GM21717 (cell line): ENCODE measurements at regions not wholly inside any gene's neighbourhood (a gene's known extent, or its start where the extent isn't known, plus 50 kb on each side); places are given as distances from the start of the nearest gene placed in this dataset.
"Not testable (repeated sequence)": the region's sequence is repeated elsewhere in the genome, so short reads cannot be mapped to it uniquely, and the experiment has no call there.

ENCODE experiments used
- ATAC-seq: cut with Tn5 transposase; IDR thresholded peaks from one replicate; pipeline ENCODE4 v1.9.1; 2021; ENCODE audit warnings: mild to moderate bottlenecking, moderate library complexity; ENCODE audit not compliant: unreplicated experiment

- ATAC-seq, result no peak
Measured at GRCh38 chr3:165521131-165521871, 315.9 kb downstream of the BCHE start.

- no peak for ATAC-seq
Measured at GRCh38 chr3:165519687-165520086, 317.5 kb downstream of the BCHE start.

- ATAC-seq, result no peak
Measured at GRCh38 chr3:165518346-165518745, 318.9 kb downstream of the BCHE start.

DNA sequence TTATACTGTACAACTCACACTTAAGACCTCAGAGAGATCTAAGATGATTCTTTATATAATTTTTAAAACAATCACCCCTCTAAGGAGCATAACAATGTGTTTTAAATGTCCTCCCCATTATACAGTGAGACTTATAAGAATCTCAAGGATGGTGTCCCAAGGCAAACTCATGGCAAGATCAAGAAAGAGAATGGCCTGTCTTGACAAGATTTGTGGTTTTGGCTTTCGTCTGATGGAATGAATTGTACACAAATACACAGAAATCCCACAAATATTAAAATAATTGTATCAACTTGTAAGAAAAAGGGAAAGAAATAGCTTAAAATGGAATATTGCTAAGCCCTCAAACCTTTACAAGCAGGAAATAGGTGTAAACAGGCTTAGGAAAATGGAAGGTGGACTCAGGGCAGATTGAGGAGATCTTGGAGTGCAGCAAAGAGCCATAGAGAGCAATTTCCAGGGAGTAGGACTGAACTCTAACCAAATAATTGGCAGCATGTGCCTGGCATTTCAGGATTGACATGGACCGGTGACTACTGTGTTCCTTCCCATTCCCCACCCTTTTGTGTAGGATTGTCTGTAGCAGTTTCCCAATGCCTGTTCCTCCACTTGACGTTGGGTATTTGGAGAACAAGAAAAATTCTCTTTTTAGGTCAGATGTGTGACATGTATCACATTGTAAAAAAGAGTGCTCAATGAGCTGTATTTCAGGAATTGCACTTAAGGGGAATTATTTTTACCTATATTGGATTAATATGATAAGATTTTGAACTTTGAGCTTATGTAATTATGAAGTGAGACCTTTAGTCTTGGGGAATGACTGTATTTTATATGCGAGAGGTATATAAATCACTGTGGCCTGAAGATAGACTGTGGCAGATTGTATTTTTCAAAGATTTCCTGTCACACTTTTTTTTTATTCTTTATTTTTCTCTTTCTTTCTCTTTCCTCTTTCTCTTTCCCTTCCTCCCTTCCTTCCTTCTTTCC, 317.8 kb upstream of the SLITRK3 start:
- ATAC-seq, result no peak

DNA sequence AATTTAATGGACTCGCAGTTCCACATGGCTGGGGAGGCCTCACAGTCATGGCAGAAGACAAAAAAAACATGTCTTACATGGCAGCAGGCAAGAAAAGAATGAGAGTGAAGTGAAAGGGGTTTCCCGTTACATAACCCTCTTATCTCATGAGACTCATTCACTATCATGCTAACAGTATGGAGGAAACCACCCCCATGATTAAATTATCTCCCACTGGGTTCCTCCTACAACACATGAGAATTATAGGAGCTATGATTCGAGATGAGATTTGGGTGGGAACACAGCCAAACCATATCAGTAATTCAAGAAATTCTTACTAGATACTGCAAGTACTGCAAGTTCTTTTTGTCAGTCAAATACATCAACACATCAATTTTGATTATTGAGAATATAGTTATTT, 311.4 kb upstream of the SLITRK3 start:
- no peak for ATAC-seq

DNA sequence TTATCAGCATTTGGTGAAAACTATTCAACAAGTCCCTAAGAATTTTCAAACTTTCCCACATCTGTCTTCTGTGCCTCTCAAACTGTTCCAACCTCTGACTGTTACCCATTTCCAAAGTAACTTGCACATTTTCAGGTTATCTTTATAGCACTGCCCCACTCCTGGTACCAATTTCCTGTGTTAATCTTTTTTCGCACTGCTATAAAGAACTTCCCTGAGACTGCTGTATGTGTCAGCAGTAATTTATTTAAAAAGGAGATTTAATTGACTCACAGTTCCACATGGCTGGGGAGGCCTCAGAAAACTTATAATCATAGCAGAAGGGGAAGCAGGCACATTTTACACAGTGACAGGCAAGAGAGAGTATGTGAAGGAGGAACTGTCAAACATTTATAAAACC, 310.9 kb upstream of the SLITRK3 start:
- no peak for ATAC-seq

GRCh38 chr3:165505657-165506056, 309.5 kb upstream of the SLITRK3 start:
- no peak for ATAC-seq

DNA sequence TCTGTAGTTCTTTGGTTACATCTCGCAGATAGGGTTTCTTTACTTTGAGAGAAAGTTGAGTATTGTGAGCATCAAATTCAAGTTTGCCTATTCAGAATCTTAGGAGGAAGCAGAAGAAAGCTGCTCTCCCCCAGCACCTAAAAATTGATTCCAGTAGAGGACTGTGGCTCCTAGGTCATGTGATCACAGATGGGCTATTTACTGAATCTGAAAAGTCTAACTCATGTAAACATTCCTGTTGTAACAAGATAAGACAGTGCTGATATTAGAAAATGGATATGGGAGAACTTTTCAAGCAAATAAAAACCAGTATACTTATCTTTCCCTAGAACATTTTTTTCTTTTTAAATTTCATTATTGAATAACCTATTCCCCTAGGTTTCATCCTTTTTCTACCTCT, 308.4 kb upstream of the SLITRK3 start:
- ATAC-seq, result no peak

GRCh38 chr3:165503825-165504224, 307.6 kb upstream of the SLITRK3 start:
- no peak for ATAC-seq

GRCh38 chr3:165503346-165503745, 307.2 kb upstream of the SLITRK3 start:
- no peak for ATAC-seq

GRCh38 chr3:165502707-165503106, 306.5 kb upstream of the SLITRK3 start:
- no peak for ATAC-seq

- not testable (repeated sequence) for ATAC-seq
Measured at GRCh38 chr3:165498742-165499141, 302.6 kb upstream of the SLITRK3 start.

- no peak for ATAC-seq
Measured at GRCh38 chr3:165491487-165491886, 295.3 kb upstream of the SLITRK3 start.

GRCh38 chr3:165476399-165477060, 280.3 kb upstream of the SLITRK3 start:
- ATAC-seq, result no peak

DNA sequence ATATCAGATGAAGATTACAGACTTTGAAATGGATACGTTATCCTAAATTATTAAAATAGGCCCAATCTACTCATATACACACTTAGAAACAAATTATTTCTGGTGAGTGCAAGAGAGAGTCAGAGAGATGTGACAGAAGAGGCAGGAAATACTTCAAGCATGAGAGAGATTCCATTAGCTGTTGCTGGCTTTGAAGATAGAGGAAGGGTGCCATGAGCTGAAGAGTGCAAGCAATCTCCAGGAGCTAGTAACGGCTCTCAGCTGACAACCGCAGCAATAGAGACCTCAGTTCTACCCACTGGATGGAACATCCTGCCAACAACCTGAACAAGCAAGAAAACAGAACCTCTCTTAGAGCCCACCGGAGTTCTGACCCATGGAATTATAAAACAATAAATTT, 270.7 kb upstream of the SLITRK3 start:
- ATAC-seq, result no peak

DNA sequence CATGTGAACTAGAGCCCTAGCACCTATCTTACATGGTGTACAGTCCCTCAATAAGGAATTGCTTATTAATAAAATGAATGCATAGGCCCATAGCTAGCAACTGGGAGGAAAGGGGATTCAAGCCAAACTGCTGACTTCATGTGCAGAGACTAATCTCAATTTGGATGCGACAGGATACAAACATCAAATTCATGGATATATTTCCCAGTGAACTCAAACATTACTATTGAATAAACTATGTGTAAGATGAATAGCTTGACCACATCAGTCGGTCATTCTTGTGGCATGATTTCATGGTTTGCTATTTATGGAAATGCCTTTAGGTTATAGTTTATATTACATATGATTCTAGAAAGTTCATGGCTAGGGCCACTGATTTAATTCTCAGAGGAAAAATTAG, 268.6 kb upstream of the SLITRK3 start:
- no peak for ATAC-seq

- ATAC-seq, result no peak
Measured at GRCh38 chr3:165463531-165463930, 267.3 kb upstream of the SLITRK3 start.

DNA sequence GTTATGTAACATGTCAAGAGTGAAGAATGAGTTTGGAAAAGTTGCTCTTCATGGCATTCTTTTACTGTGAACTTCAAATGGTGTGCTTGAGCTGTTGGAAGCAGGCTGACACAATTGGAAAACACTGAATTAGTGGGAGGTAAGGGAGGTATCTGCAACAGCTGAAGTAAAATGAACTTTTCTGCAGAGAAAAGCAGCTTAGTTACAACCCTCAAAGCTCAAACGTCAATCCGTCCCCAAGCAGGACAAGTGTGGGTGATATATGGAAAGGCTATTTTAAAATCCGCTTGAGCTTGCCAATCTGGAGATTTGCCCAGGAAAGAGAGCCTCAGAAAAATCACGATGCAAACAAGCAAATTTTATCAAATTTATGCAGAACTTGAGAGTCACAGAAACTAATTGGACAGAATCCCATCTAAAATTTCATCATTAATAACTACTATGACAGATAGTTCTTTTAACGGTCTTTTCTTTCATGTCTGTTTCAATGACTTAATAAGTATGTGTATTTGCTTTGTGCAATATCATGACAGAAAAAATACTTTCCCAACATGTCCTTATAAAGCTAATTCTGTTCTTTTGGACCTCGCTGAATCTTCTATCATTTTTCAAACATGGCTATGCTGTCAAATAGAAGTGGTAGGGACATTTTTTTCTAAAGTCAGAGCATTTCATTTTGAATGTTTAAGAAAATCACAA, 266.6 kb upstream of the SLITRK3 start:
- ATAC-seq, result no peak

DNA sequence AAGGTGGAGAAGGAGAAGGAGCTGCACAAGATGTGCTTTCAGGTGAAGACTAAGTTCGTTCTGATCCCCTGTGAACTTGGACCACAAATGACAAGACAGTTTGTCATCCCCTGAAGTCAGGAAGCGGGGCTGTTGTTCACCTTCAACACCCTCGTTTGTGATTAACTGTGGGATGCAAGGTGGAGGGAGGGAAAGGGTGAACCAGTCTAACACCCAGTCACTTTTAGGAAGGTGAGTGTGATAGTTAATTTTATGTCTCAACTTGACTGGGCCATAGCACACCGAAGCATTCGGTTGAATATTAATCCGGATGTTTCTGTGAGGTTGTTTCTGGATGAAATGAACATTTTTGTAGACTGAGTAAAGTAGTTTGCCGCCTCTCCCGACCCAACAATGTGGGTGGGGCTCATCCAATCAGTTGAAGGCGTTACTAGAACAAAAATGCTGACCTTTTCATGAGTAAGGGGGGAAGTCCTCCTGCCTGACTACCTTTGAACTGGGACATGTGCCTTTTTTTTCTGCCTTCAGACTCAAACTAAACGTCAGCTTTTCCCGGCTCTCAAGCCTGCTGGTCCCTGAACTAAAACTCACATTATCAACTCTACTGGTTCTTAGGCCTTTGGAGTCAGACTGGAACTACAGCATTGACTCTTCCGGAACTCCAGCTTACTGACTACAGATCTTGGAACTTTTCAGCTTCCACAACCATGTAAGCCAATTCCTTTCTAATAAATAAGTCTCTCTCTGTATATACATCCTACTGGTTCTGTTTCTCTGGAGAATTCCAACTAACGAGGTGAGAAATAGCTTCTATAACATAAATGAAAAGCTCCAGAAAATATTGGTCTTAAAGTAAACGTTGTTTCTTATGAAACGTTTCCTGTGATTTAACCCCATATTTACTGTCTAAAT, 264.0 kb upstream of the SLITRK3 start:
- ATAC-seq, result no peak

DNA sequence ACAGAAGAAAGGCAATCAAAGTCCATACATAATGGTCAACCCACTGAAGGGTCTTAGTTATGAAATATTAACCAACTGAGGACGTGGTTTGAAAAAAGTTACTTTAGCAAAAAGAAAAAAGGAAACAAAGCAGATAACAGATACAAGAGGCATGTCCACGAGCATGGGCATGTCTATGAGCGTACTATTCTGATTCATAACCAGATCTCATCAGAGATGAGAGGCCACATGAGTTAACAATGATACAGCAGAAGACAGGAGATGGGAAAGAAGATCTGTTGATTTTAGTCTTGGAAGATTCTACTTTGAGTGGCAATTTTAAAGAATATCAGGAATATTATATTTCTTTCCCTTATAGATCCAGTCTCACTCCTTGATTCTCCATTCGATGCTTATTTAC, 262.9 kb upstream of the SLITRK3 start:
- ATAC-seq, result no peak
